ENCODE measurements at regions not wholly inside any gene's neighbourhood (a gene's known extent, or its start where the extent isn't known, plus 50 kb on each side); places are given as distances from the start of the nearest gene placed in this dataset.

DNA sequence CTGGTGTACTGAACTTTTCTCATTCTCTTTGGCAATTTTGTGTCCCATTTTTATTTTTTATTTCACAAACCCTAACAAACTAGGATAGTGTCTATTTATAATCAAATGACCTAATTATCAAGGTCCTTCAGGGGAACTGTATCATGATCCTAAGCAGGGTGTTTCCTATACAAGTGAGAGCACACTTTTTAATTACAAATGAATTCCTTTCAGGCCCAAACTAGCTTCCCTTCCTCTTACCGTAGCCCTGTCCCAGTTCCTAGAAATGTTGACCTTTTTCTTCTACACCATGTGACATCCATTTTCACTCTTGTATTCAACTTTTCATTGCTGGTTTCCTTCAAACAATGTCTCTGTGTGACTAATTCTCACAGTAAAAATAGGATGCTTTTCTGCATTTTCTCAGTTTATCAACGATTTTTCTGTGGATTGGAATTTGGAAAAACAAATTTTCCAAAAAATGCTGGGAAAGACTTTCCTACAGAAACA is 411.4 kb downstream of the CCDC91 start:
- DNase-seq: no peak

DNA sequence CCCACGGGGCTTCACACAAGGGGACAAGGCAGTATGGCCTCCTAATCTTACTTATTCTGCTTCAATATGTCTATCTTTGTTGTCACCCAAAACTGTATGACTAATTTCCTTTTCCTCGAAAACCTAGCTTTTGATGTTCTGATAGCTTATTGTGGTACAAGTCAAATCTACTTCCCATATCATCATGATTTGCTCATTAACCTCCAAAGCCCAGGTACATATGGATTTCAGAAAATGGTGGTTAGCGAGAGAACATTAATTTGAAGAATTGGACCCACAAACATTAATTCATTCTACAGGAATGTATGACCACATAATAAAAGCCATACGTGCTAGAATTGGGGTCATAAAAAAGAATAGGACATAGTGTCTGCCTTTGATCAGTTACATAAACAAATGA is 412.5 kb downstream of the CCDC91 start:
- no peak for DNase-seq

DNA sequence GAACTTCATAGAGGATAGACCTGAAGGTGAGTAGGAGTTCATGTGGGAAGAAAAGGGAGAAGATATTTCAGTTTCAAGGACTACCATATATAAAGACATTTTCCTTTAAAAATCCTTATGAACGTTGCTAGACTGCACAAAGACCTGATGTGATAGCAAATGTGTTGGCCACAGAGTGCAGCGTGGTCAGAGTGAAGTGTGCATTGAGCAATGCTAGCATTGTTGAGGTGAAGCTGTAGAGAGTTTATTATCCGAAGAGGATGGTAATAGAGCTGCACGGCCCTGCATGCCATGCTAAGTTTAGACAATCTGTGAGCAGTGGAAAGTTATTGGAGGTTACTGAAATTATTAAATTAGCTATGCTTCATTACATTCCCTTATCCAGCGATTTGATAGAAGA is 413.0 kb downstream of the CCDC91 start:
- no peak for DNase-seq

DNA sequence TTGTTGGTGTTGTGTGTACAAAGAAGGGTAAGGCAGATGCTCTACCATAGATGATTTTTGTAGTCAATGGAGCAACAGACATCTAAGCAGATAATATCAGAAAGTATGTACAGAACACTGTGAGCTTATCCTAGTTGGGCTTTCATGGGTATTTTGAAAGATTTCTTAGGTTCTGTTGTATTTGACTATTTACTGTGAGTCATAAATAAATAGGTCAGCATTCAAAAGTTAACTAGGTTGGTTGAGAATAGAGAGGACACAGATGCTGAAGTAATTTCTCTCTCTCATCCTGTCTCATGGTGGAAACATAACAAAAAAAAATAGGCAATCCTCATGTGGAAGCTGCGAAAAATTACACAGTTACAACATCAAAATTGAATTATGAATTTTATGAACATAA is 413.5 kb downstream of the CCDC91 start:
- DNase-seq: no peak

DNA sequence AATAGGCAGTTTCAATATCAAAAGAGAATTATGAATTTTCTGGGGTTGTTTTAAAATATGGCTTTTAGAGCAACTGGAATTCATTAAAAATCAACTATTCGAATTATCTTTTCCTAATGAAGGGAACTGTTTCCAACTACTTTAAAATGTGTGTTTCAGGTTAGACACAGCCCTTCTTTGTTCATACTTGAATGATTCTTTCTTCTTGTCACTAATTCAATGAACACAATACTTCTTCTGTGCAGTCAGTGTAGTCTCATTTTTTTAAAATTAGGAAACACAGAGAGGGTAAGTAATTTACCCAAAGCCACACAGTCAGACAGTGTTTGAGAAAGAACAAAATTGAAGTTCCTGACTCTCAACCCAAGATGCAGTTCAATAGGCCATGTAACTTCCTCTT is 414.0 kb downstream of the CCDC91 start:
- no peak for DNase-seq

GRCh38 chr12:28606967-28607557 is 416.8 kb downstream of the CCDC91 start:
- no peak for DNase-seq

DNA sequence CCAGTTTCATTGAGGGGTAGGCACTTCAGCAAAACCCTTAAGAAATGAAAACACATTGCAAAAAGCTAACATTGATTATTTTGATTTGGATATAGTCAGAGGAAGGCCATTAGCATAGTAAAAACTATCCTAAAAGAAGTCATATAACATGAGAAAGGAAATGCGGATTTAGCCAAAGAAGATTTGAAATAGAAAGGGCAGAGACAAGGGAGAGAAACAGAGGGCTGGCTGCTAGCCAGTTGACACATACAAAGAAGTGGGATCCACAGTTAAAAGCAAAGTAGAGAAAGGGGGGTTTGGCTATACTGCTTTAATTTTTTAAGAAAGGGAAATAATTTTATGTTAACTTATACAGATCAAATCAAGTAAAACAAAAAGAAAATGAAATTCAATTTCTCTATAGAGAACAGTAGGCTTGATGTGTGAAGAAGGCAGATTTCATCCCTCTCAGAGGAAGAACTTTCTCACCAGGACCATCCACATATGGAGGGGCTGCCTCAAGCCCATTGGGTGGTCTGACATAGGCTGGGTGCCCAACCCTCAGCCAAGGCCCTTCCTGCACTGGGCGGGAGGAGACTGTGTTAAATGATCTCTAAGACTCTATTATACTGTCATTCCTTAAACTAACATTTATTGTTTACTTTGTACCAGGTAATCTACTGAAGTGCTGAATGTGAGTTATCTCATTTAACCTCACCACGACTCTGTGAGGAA is 420.3 kb downstream of the CCDC91 start:
- no peak for DNase-seq

DNA sequence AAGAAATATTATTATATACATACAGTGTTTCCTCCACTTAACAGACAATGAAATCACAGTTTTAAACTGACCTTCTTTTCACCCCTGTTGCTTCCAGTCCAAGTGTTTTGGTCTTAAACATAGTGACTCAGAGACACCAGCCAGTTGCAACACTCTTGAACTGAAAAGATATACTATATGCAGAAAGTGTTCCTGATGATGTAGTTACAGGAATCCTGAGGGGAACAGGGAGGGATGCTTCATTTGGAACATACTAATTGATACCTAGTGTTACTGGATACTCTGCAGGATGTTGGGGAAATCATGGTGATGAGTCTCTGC is 420.8 kb downstream of the CCDC91 start:
- no peak for DNase-seq

DNA sequence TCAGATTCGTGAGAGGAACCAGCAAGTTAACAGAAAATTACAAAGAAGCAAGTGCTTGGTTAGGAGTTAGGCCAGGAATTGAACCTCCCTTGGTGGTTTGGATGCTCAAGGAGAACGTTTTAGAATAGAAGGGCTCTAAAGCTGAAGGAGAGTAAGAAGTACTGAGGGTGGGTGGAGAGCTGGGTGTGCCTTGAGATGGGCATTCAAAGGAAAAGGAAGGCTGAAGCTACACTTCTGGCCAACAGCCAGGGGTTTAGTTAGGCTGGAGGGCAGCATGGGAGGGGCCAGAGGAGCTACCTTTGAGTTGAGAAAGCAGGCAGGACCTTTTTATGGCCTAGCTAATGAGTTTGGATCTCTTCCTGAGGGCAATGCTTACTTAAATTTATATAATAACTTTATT is 421.2 kb downstream of the CCDC91 start:
- DNase-seq: no peak

GRCh38 chr12:28618171-28618570 is 427.9 kb downstream of the CCDC91 start:
- DNase-seq: no peak

GRCh38 chr12:28618772-28619171 is 428.5 kb downstream of the CCDC91 start:
- DNase-seq: no peak

- DNase-seq: no peak
Observed at GRCh38 chr12:28620281-28620680, 430.0 kb downstream of the CCDC91 start.

- DNase-seq: no peak
Observed at GRCh38 chr12:28622406-28622805, 432.1 kb downstream of the CCDC91 start.

GRCh38 chr12:28626504-28626903 is 436.2 kb downstream of the CCDC91 start:
- DNase-seq: no peak

- DNase-seq: no peak
Observed at GRCh38 chr12:28629691-28630090, 439.4 kb downstream of the CCDC91 start.

GRCh38 chr12:28631831-28632230 is 441.6 kb downstream of the CCDC91 start:
- DNase-seq: no peak

DNA sequence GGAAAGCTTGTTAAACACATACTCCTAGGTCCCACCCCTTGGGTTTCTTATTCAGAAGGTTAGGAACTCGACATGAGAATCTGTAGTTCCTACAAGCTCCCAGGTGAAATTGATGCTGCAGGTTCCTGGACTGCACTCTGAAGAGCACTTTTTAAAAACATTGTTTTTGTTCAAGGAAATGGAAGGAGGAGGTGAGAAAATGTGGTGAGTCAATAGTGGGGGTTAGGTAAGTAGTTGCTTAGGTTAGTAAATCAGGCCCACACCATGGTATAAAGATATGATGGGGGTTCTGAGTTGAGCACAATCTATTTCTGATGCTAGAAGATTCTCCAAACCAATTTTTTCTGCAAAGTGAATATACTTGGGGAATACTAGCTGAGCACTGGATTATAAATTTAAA is 450.3 kb downstream of the CCDC91 start:
- no peak for DNase-seq

- no peak for DNase-seq
Observed at GRCh38 chr12:28645436-28645835, 455.2 kb downstream of the CCDC91 start.

DNA sequence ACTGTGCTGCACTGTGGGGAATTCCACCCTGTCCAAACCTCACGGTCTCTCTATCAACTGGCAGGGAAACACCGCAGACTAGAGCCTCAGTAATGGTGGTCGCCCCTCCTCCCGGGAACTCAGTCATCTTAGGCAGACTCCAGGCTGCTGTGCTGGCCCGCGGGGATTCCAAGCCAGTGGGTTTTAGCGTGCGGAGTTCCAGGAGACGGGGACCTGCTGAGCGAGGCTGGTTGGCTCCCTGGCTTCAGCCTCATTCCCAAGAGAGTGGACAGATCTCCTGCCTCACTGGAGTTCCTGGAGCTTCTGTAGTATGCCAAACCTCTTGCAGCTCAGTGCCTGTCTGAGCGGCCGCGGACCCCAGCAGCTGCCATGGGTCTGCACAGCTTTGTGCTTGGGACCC is 455.6 kb downstream of the CCDC91 start:
- DNase-seq: no peak

- DNase-seq: no peak
Observed at GRCh38 chr12:28650906-28651305, 460.6 kb downstream of the CCDC91 start.

GRCh38 chr12:28652239-28652638 is 462.0 kb downstream of the CCDC91 start:
- no peak for DNase-seq

- no peak for DNase-seq
Observed at GRCh38 chr12:28681980-28682379, 467.1 kb upstream of the FAR2 start.

- no peak for DNase-seq
Observed at GRCh38 chr12:28683366-28683765, 465.7 kb upstream of the FAR2 start.

DNA sequence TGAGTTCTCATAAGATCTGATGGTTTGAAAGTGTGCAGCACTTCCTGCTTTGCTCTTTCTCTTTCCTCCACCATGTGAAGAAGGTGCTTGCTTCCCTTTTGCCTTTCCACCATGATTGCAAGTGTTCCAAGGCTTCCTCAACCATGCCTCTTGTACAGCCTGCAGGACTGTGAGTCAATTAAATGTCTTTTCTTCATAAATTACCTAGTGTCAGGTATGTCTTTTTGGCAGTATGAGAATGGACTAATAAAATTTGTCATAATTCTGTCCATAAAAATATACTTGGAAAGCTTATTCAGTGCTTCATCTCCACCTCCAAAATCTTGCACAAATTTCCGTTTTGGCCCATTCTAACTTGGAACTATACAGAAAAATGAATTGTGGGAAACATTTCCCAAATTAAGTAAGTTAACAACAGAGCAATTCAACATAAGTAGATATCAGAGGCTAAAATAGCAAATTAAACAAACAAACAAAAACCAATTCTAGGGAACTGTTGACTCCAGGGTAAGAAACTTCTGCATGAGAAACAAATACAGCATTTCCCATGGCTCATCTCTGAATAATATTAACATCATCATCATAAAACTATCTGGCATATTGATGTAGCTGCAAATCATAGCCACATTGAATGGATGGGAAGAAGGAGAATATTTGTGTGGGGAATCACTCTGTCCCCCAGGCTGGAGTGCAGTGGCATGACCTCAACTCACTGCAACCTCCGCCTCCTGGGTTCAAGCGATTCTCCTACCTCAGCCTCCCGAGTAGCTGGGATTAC is 459.5 kb upstream of the FAR2 start:
- no peak for DNase-seq

All from NCI-H187 (cell line).